GM10266 (cell line): ENCODE measurements at regions not wholly inside any gene's neighbourhood (a gene's known extent, or its start where the extent isn't known, plus 50 kb on each side); places are given as distances from the start of the nearest gene placed in this dataset.

Experiments used
- DNase-seq: peaks from one replicate; pipeline ENCODE4 v3.0.0; 2012; ENCODE audit errors: extremely low spot score
- CTCF ChIP-seq: IDR thresholded peaks from 2 replicates; pipeline ENCODE4 v1.5.1; 2012; ENCODE audit warnings: mild to moderate bottlenecking, low read depth; ENCODE audit not compliant: control insufficient read depth, insufficient read depth; ENCODE audit errors: missing control alignments

- TF ChIP-seq CTCF, result no peak
Measured at GRCh38 chr13:21777166-21777565, 106.3 kb downstream of the FGF9 start.

GRCh38 chr13:21777813-21778212 is 106.9 kb downstream of the FGF9 start:
- TF ChIP-seq CTCF, result no peak
- DNase-seq, result no peak

More at GRCh38 chr13:21777166-21777565, 106.3 kb downstream of the FGF9 start:
- DNase-seq, result no peak

- no peak for DNase-seq
- TF ChIP-seq CTCF, result no peak
Measured at GRCh38 chr13:21782736-21783135, 111.9 kb downstream of the FGF9 start.

GRCh38 chr13:21785990-21786389 is 115.1 kb downstream of the FGF9 start:
- no peak for TF ChIP-seq CTCF
- DNase-seq, result no peak

- DNase-seq, result no peak
- no peak for TF ChIP-seq CTCF
Measured at GRCh38 chr13:21796066-21796465, 125.2 kb downstream of the FGF9 start.

- no peak for DNase-seq
- no peak for TF ChIP-seq CTCF
Measured at GRCh38 chr13:21796775-21797514, 126.1 kb downstream of the FGF9 start.

- DNase-seq, result no peak
- no peak for TF ChIP-seq CTCF
Measured at GRCh38 chr13:21797736-21798135, 126.9 kb downstream of the FGF9 start.
